Activated CD4-positive, alpha-beta T cell treated with anti-CD3 and anti-CD28 coated beads, Interleukin-2, amount 50 U/mL, for 4 hours (primary cell): ENCODE measurements at regions not wholly inside any gene's neighbourhood (a gene's known extent, or its start where the extent isn't known, plus 50 kb on each side); places are given as distances from the start of the nearest gene placed in this dataset.

Experiments
- DNase-seq, 2 experiments: peaks; one replicate each; pipeline ENCODE4 v3.0.0-alpha.2; 2020

DNA sequence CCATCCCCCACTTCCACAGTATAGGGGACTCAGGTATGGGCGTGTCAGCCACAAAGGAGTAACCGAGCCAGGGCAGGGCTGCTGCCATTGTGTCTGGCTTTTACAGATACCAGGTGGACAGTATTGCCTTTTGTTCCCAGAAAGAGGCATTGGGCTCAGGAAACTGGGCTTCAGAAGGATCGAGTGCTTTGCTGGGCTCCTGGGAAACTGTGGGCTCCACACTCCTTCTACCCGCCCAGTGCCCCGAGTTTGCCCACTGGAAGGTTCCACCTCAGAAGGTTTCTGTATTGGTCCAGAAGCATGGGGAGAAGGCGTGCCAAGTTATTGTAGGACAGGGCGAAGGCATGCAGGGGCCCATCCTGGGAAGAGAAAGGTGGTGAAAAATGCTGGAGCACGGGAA, 894.4 kb downstream of the TBC1D22A start:
- DNase-seq = no peak

DNA sequence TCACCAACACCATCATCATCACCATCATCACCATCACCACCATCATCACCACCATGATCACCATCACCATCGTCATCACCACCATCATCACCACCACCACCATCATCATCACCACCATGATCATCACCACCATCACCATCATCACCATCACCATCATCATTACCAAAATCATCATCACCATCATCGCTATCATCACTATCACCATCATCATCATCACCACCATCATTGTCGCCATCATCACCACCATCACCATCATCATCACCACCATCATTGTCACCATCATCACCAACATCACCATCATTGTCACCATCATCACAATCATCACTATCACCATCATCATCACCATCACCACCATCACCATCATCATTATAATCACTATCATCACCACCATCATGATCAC, 893.5 kb downstream of the TBC1D22A start:
- DNase-seq = no peak

GRCh38 chr22:47654922-47655491, 892.6 kb downstream of the TBC1D22A start:
- no peak for DNase-seq

GRCh38 chr22:47653921-47654320, 891.5 kb downstream of the TBC1D22A start:
- DNase-seq = no peak

DNA sequence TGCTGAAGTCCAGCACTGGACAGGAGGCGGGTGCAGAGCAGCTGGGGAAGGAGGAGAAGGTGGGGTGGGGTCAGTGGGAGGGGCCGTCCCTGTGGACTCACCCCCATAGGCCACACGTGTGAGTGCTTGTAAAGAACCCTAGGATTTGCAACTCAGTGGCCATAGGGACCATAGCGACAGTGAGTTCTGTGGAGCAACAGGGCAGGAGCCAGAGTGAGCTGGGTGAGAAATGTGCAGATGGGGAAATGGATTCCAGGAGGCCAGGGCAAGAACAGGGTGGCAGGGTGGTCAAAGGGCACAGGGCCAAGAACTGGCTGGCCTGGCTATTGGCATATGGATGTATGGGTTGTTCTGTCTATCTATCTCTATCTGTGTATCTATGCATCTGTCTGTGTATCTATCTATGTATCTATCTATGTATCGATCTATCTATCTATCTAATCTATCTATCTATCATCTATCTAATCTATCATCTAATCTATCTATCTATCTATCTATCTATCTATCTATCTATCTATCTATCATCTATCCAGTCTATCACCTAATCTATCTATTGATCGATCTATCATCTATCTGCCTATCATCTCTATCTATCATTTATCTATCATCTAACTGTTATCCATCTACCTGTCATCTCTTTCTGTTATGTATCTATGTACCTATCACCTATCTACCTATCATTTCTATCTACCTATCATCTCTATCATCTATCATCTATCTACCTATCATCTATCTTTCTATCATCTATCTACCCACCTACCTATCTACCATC, 889.0 kb downstream of the TBC1D22A start:
- DNase-seq = no peak

DNA sequence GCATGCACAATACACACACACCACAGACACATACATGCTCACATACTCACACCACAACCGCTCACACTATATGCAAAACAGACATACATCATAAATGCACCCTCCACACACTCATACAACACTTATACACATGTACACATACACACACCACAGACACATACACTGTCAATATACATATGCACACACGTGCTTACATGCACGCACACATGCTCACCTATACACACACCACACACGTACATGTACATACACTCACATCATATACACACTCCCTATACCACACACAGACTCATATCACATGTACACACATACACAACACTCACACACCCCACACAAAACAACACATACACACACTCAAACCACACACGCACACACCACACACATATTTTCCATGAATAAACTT, 885.3 kb downstream of the TBC1D22A start:
- no peak for DNase-seq

GRCh38 chr22:47647181-47647580, 884.7 kb downstream of the TBC1D22A start:
- DNase-seq = no peak

GRCh38 chr22:47645923-47646322, 883.5 kb downstream of the TBC1D22A start:
- no peak for DNase-seq

GRCh38 chr22:47645450-47645914, 883.0 kb downstream of the TBC1D22A start:
- DNase-seq = no peak

- DNase-seq = no peak
Measured at GRCh38 chr22:47634347-47634746, 871.9 kb downstream of the TBC1D22A start.

DNA sequence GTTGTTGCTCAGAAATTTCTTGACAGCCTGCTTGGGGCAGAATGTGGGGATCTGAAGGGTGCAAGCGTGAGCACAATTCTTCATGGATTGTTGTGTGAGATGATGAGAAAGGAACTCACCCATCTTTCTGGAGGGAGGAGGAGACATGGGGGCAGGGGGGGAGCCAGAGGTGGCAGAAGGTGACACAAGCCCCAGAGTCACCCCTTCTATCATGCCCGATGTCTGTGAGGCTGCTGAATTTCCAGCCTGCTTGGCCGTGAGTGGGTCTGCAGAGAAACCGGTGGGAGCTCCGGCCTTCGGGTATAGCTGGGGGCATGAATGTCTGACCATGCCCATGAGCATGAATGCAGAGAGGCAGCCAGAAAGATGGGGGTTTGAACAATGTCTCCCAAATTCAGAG, 870.7 kb downstream of the TBC1D22A start:
- DNase-seq = no peak

DNA sequence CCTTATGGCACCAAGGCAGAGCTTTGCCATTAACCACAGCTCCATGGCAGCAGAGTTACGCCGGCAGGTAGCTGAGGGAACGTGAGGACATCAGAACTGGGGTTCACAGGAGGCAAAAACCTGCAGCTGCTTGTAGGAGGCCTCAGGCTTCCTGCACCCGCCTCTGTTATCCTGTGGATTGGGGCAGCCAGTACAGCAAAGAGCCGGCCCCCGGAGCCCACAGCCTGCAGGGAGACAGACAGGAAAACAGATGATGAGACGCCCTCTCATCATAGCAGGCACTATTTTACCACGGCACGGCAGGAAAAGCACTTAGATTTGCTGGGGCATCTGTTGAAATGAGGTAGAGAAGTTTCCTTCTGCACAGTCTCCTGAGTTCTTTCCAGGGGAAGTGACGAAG, 870.3 kb downstream of the TBC1D22A start:
- DNase-seq = no peak

DNA sequence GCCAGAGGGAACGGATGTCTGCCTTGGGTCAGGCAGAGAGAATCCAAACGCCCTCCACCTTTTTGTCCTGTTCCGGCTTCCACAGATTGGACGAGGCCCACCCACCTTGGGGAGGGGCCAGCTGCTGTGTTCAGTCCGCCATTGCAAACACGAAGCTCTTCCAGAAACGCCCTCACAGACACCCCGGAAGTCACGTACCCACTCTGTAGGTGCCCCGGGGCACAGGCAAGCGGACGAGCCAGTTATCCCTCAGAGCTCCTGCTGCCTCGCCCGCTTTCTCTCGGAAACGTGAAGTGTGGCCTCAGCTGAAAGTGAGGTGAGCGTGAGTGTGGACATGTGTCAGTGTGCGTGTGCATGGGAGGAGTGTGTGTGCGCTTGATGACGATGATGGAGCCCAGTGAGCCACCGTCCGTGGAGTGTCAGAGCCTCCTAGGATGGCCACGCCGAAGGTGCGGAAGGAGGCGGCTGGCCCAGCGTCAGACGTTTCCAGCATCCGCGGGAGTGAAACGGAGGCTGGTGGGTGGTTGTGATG, 869.2 kb downstream of the TBC1D22A start:
- no peak for DNase-seq

GRCh38 chr22:47630741-47631534, 868.5 kb downstream of the TBC1D22A start:
- no peak for DNase-seq

DNA sequence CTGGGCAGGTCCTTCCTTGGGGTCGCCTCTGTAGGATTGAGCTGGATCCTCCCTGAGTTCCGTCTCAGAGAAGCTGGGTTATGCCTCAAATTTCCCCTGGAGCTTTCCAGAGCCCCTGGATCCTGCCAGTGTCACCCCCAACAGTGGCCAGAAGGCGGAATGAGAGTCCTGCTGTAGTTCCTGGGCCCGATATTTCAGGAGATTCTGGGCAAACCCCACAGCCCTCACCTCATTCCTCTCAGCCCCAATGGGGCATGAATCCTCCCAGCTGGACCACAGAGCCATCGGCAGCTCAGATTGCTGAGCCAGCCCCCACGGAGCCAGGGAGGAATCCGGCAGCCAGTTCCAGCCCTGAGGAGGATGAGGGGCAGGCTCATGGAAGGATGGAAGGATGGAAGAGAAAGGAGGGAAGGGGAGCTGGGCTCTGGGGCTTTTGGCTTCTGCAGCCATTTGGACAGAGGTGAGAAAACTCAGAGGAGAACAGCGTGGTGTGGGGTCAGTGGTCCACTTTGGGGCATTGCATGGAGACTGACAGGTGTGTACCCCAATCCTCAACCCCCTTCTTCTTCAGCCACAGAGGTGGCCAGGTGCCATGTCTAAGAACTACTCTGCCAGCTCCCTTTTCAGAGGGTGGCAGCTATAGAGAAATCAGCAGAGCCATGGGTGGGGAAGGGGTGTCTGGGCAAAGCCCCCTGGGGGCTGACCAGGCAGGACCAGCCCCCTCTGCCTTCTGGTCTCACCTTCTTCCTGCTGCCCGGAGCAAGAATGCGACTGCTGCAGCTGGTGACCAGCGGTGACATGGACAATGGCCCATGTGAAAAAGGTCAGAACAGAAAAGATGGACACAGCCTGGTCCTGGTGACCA, 867.6 kb downstream of the TBC1D22A start:
- no peak for DNase-seq

GRCh38 chr22:47629273-47629711, 866.8 kb downstream of the TBC1D22A start:
- no peak for DNase-seq

DNA sequence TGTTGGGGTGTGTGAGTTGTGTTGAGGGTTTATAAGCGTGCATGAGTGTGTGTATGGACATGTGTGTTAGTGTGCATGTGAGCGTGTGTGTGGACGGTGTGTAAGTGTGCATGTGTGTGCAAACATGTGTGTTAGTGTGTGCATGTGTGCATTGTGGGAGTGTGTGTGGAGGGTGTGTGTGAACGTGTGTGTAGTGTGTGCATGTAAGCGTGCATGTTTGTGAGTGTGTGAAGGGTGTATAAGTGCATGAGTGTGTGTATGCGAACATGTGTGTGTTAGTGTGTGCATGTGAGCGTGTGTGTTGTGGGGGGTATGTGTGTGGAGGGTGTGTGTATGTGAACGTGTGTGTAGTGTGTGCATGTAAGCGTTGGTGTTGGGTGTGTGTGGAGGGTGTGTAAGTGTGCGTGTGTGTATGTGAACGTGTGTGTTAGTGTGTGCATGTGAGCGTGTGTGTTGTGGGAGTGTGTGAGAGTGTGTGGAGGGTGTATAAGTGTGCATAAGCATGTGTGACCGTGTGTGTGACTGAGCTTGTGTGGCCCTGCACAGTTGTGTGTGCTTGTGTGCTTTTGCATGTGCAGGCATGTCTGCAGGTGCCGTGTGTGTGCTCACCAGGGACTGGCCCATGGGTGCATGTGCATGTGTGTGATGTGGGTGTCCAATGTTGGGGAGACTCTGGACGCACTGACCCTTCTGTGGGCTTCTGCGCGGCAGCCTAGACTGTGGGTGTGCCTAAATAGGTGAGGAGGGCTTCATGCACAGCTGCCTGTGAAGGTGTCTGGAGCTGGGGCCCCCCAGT, 866.2 kb downstream of the TBC1D22A start:
- DNase-seq = no peak

DNA sequence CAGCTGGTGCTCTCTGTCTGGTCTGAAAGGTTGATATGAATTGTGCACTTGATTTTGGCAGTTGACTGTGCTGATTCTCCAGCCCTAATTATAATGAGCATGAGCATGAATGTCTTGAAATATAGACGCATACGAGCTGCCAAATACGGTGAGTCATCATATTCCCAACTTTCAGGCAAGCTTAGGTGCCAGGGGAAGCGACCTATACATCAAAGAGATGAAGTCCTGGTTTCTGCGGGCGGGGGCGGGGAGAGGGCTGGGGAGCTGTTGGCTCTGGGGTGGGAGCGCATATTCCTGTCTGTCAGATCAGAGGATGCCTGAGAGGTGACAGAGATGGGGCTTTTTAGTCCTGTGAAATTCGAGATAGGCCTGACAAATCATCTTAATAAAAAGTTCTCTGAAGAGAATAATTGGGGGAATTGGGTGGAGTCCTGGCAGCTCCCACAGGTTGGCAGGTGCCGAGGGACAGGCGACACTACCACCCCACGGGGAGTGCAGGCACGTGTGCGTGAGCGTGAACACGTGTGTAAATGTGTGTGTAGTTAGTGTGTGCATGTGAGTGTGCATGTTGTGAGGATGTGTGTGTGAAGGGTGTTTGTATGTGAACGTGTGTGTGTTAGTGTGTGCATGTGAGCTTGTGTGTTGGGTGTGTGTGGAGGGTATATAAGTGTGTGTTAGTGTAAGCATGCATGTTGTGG, 865.3 kb downstream of the TBC1D22A start:
- no peak for DNase-seq

DNA sequence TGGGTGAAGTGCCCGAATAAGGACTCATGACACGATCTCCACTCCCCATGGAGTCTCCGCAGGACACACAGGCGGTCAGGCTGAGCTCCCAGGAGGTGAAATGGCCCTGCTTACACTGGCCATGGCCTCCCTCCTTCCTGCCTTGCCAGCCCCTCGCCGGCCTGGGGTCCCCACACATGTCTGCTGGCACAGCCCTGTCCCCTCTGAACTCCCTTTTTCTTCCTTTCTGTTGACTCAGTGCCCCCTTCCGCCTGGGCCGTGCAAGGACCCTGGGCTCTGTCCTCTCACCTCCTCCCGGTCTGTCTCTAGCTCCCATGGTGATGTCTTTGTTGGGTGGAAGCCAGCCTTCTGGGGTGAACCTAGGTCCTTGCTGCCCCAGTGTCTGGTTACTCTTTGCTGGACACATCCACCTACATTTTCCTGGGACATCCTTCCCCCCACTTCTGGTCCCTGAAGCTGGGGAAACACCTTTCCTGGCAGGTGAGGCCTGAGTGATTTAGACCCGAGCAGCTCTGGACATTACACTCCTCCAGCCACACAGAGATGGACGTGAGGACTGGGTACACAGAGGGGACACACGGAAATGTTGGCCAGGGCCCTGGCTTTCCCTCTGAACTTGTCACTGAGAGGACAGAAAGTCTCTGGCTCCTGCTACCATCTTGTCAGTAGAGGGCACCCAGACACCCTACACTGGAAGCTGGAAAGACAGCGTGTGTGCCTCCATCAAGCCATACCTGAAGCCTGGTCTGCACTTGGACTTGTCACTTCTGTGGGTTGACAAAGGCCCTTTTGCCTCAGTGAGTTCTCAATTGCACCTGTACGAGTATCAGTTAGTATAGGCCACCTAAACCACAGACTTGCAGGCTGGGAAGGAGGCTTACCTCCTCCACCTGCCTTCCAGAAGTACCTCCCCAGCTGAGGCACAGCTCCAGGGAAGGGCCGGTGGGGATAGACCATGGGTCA, 864.3 kb downstream of the TBC1D22A start:
- DNase-seq = no peak
